K562 (cell line): ENCODE measurements at regions not wholly inside any gene's neighbourhood (a gene's known extent, or its start where the extent isn't known, plus 50 kb on each side); places are given as distances from the start of the nearest gene placed in this dataset.
A peak's percentile ranks its signal among the peaks of the same experiment; 100 is the strongest.

ENCODE experiments used
- CHCHD3 ChIP-seq: fragments of 250-450 bp; sonication (Bioruptor Pico); IDR thresholded peaks from 2 replicates; pipeline ENCODE4 v2.1.2; 2022; ENCODE audit warnings: mild to moderate bottlenecking
- EGR1 ChIP-seq: fragments of 450-650 bp; conservative IDR thresholded peaks from 2 replicates; pipeline ENCODE4 v1.6.1; 2017; ENCODE audit warnings: mild to moderate bottlenecking
- HCFC1 ChIP-seq: IDR thresholded peaks from 2 replicates; pipeline ENCODE4 v1.6.1; 2012; ENCODE audit warnings: low read depth, low read length, improper control_type of control experiment
- HDAC1 ChIP-seq, 2 experiments: fragments of 450-650 bp; IDR thresholded peaks; 2 replicates each; pipeline ENCODE4 v1.6.1; 2016 to 2017; ENCODE audit warnings: inconsistent platforms in 1 of 2, mild to moderate bottlenecking in 1 of 2, moderate library complexity in 1 of 2
- HDAC3 ChIP-seq: fragments of 450-650 bp; IDR thresholded peaks from 2 replicates; pipeline ENCODE4 v1.6.1; 2018; ENCODE audit warnings: borderline replicate concordance, mild to moderate bottlenecking, moderate library complexity; ENCODE audit not compliant: partially characterized antibody
- JUNB ChIP-seq: fragments of 450-650 bp; formaldehyde crosslinking; conservative IDR thresholded peaks from 2 replicates; pipeline ENCODE4 v1.4.0; 2020; ENCODE audit warnings: mild to moderate bottlenecking
- L3MBTL2 ChIP-seq: fragments of 450-650 bp; IDR thresholded peaks from 2 replicates; pipeline ENCODE4 v1.6.1; 2016; ENCODE audit warnings: mild to moderate bottlenecking, moderate library complexity
- MBD2 ChIP-seq: sonication (generic); IDR thresholded peaks from 2 replicates; pipeline ENCODE4 v1.6.1; 2016; ENCODE audit warnings: low read depth, borderline replicate concordance
- POLR2G ChIP-seq: fragments of 200-400 bp; formaldehyde crosslinking; IDR thresholded peaks from 2 replicates; pipeline ENCODE4 v1.6.1; 2017; ENCODE audit warnings: low read depth, mild to moderate bottlenecking, antibody characterized with exemption, low read length, moderate library complexity
- RBFOX2 ChIP-seq: fragments of 200-400 bp; formaldehyde crosslinking; IDR thresholded peaks from 2 replicates; pipeline ENCODE4 v1.6.1; 2017; ENCODE audit warnings: low read depth, mild to moderate bottlenecking, low read length, moderate library complexity
- TCF7L2 ChIP-seq: fragments of 150-350 bp; IDR thresholded peaks from 2 replicates; pipeline ENCODE4 v1.6.1; 2016; ENCODE audit warnings: low read depth, mild to moderate bottlenecking, low read length, moderate library complexity
- ZFX ChIP-seq: sonication (generic); formaldehyde crosslinking; IDR thresholded peaks from 2 replicates; pipeline ENCODE4 v1.8.0; 2022; ENCODE audit warnings: mild to moderate bottlenecking, missing genetic modification reagents, moderate library complexity
- ZKSCAN1 ChIP-seq: fragments of 150-350 bp; IDR thresholded peaks from 2 replicates; pipeline ENCODE4 v1.6.1; 2016; ENCODE audit warnings: low read depth, low read length
- ZKSCAN3 ChIP-seq: fragments of 250-450 bp; sonication (Bioruptor Pico); IDR thresholded peaks from 2 replicates; pipeline ENCODE4 v1.4.0; 2020
- ZKSCAN8 ChIP-seq: fragments of 200-800 bp; sonication (Bioruptor generic); IDR thresholded peaks from 2 replicates; pipeline ENCODE4 v1.6.1; 2016; ENCODE audit warnings: missing genetic modification characterization, missing compliant biosample characterization
- ZNF165 ChIP-seq: fragments of 250-450 bp; sonication (Bioruptor Pico); IDR thresholded peaks from 2 replicates; pipeline ENCODE4 v1.4.0; 2020; ENCODE audit warnings: borderline replicate concordance
- ZNF384 ChIP-seq: IDR thresholded peaks from 2 replicates; pipeline ENCODE4 v1.6.1; 2012; ENCODE audit warnings: low read depth, low read length, improper control_type of control experiment
- ZNF639 ChIP-seq, 2 experiments: fragments of 200-800 bp in 1 of 2; sonication (Bioruptor generic) in 1 of 2; sonication (generic) in 1 of 2; formaldehyde crosslinking in 1 of 2; IDR thresholded peaks in 1 of 2; conservative IDR thresholded peaks in 1 of 2; 2 replicates each; pipeline versions ENCODE4 v1.5.0 to v1.6.1; 2016 to 2020; ENCODE audit warnings: missing compliant biosample characterization in 1 of 2, missing genetic modification characterization in 1 of 2, missing genetic modification reagents in 1 of 2
- TF ChIP-seq, protein P1 (sequence below), 2 experiments: IDR thresholded peaks; 2 replicates each; pipeline ENCODE4 v1.6.1; 2011; ENCODE audit warnings: borderline replicate concordance in 1 of 2, control low read depth in 1 of 2, low read depth in 1 of 2, low read length in 1 of 2, mild to moderate bottlenecking in 1 of 2, mixed read lengths in 1 of 2, moderate library complexity in 1 of 2; ENCODE audit not compliant: insufficient read depth in 1 of 2, insufficient read length in 1 of 2, poor library complexity in 1 of 2, severe bottlenecking in 1 of 2; ENCODE audit errors: extremely low read depth in 1 of 2
- TF ChIP-seq, protein P2 (sequence below): sonication (generic); formaldehyde crosslinking; IDR thresholded peaks from 2 replicates; pipeline ENCODE4 v1.8.1; 2022; ENCODE audit warnings: missing genetic modification reagents

DNA sequence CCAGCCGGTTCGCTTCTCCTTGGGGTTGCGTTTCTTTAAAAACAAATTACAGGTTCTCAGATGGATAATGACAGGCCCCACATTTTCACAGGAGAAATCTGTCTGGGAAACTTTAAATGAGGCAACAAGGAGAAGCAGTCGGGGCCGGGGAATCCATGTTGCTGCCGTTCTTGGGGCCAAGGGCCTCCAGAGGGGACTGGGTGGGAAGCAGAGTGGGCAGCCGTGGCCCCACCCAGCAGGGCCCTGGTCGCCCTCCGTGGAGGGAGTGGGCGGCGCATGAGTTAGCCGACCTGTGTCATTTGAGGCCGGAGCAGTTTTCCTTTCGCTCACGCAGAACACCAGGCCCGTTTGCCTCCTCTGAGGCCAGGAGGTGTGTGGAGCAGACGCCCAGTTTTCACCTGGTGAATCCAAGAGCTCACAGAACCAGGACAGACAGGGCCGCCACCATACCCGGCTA is 207.7 kb upstream of the CIBAR2 start (continued):
- TF ChIP-seq HCFC1 = no peak
- no peak for TF ChIP-seq ZNF384
- TF ChIP-seq CHCHD3 (CRISPR knock-in tag) = no peak
- TF ChIP-seq POLR2G = no peak
- 0 out of 4 replicates have a peak, but pooled peaks of 1 of the 2 experiments have one; percentile 14 for TF ChIP-seq HDAC1 (IDR thresholded peaks at IDR 0.05)
- 0 out of 2 replicates have a peak, but pooled peaks have one; percentile 39 for TF ChIP-seq L3MBTL2
- no peak for TF ChIP-seq HDAC3
- no peak for TF ChIP-seq JUNB
- TF ChIP-seq, protein P1, sequence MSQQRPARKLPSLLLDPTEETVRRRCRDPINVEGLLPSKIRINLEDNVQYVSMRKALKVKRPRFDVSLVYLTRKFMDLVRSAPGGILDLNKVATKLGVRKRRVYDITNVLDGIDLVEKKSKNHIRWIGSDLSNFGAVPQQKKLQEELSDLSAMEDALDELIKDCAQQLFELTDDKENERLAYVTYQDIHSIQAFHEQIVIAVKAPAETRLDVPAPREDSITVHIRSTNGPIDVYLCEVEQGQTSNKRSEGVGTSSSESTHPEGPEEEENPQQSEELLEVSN (IDR thresholded peaks at IDR 0.05; ENCODE audit: borderline replicate concordance in 1 of 2, extremely low read depth in 1 of 2, insufficient read depth in 1 of 2, insufficient read length in 1 of 2, low read depth in 1 of 2, low read length in 1 of 2, poor library complexity in 1 of 2, severe bottlenecking in 1 of 2) = peak in 1 of 2 experiments; percentile 38
- TF ChIP-seq ZNF165 (CRISPR knock-in tag) = no peak
- no peak for TF ChIP-seq MBD2
- peak; percentile 81 for TF ChIP-seq EGR1
- TF ChIP-seq ZKSCAN1 = no peak
- TF ChIP-seq, protein P2, sequence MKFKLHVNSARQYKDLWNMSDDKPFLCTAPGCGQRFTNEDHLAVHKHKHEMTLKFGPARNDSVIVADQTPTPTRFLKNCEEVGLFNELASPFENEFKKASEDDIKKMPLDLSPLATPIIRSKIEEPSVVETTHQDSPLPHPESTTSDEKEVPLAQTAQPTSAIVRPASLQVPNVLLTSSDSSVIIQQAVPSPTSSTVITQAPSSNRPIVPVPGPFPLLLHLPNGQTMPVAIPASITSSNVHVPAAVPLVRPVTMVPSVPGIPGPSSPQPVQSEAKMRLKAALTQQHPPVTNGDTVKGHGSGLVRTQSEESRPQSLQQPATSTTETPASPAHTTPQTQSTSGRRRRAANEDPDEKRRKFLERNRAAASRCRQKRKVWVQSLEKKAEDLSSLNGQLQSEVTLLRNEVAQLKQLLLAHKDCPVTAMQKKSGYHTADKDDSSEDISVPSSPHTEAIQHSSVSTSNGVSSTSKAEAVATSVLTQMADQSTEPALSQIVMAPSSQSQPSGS (CRISPR knock-in tag) = no peak
- TF ChIP-seq ZKSCAN3 (CRISPR knock-in tag) = no peak
- TF ChIP-seq TCF7L2 = no peak
- TF ChIP-seq ZKSCAN8 (CRISPR knock-in tag) = peak; percentile 90; the same call in 1 of the 2 replicates
- 0 out of 4 replicates have a peak, but pooled peaks of 1 of the 2 experiments have one; percentile 33 for TF ChIP-seq ZNF639 (CRISPR knock-in tag; conservative IDR thresholded peaks at IDR 0.05 in 1 of 2, IDR thresholded peaks at IDR 0.05 in 1 of 2)
- TF ChIP-seq RBFOX2 = 0 out of 2 replicates have a peak, but pooled peaks have one; percentile 26
- TF ChIP-seq ZFX (CRISPR knock-in tag) = peak; percentile 49
